Muscle of back (tissue), 3 donors: ENCODE measurements at regions not wholly inside any gene's neighbourhood (a gene's known extent, or its start where the extent isn't known, plus 50 kb on each side); places are given as distances from the start of the nearest gene placed in this dataset.
A peak's percentile ranks its signal among the peaks of the same experiment; 100 is the strongest.
"Not testable (repeated sequence)": the region's sequence is repeated elsewhere in the genome, so short reads cannot be mapped to it uniquely, and the experiment has no call there.

Experiments used
- DNase-seq, 3 donors: peaks; one replicate each; pipeline versions ENCODE4 v3.0.0 to v3.0.0-alpha.2; 2013

DNA sequence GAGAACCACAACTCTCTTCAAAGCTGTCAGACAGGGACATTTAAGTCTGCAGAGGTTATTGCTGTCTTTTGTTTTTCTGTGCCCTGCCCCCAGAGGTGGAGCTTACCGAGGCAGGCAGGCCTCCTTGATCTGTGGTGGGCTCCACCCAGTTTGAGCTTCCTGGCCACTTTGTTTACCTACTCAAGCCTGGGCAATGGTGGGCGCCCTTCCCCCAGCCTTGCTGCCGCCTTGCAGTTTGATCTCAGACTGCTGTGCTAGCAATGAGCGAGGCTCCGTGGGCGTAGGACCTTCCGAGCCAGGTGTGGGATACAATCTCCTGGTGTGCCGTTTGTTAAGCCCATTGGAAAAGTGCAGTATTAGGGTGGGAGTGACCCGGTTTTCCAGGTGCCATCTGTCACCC, 822.1 kb downstream of the KCNMA1 start:
- not testable (repeated sequence) for DNase-seq

DNA sequence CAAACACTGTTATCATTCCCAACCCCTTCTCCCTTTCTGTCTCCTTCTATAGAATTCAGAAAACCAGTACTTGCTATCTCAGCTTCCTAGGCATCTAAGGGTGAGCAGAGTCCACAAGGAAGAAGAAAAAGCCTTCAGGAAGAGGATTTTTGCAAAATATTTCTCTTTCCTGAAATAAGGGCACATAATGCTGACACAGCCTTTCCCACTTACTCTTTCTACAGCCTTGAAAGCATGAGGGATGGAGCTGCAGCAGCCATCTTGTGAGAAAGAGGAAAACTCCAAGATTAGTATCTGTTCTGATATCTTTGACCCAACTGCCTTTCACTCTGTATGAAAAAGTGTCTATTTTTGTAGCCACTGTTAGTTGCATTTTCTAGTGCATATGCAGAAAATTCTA, 826.2 kb downstream of the KCNMA1 start:
- no peak for DNase-seq

DNA sequence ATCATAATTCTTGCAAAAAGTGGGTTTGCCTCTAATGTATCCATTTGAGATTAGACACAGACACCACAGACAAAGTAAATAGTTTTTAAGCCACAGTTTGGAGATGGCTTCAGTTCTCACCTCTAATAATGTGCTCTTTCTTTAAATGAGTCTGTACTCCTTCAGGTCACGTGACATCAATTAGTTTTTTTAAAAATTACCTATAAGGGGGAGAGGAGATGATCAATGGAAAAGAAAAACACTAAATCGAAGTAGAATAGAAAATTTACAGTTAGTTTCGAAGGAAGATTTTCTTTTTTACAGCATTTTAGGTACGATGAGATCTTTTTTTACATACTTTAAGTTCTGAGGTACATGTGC, 849.2 kb downstream of the KCNMA1 start:
- DNase-seq, result no peak

DNA sequence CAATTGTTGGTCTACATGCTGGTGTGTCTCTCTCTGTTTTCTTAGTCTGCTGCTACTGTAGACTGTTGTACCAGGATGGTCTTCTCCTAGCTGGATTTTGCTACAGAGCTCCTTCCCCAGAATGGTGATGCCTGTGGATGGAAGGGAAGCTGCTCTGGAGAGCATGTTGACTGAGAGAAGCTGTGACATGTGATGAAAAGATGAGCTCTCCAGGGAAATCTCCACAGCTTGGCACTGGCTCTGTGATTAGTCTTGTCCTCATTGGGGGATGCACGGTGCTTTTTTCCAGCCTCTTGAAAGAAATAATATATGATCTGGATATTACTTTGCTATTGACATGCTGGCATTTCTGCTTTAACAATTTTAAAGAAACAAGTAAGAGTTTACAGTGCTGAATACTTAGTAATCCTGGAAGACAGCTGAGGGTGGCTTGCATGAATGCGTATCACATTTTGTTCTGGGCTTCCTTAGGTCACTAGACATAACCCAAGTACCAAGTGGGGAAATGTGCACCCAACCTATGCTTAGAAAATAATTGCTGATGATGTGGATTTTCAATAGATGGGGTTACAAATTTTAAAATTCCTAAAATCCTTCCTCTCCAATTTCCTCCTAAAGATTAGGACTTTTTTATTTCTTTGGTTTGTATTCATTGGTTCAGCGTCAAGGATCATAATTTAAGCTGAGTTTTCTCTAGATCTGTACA, 849.7 kb downstream of the KCNMA1 start:
- no peak for DNase-seq

DNA sequence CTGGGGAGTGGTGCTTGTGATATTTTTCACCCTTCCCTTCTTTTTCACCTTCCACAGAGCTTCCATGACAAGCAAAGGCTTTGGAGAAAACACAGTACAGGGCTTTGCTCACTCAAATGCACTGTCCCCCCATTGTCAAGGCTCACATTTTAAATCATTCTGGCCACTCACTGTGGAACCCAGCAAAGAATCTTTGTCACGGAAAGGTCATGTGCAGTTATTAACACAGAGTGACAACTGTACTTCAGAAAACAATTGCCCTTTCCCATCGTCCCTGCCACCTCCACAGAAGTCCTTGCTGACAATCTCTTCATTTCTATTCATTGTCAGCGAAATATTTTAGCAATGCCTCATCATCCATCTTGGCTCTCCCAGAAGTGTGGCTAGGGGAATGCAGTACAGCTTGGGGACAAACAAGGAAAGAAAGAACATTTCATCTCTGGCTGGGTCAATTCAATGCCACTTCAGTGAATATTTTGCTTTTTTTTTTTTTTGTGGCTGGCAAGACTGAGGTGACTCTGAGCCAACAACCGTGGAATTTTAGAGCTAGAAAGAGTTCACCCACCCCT, 851.0 kb downstream of the KCNMA1 start:
- DNase-seq, result no peak

DNA sequence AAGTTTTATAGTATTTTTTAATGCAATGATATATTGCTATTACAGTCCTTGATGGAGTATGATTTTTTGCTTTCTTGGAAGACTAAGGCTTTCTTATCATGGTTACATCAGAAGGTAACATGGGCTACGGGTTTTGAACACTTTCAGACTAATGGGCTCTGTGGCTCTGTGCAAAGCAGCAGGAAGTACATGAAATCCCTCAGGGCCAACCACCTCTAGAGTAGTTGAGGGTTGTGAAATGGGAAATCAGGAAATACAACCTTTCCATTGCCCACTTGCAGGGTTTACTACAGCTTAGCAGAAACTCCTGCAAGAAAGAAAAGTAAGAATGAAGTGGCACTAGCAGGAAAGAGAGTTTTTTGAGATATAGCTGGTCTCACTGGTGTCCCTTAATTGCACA, 853.5 kb downstream of the KCNMA1 start:
- DNase-seq, result no peak

DNA sequence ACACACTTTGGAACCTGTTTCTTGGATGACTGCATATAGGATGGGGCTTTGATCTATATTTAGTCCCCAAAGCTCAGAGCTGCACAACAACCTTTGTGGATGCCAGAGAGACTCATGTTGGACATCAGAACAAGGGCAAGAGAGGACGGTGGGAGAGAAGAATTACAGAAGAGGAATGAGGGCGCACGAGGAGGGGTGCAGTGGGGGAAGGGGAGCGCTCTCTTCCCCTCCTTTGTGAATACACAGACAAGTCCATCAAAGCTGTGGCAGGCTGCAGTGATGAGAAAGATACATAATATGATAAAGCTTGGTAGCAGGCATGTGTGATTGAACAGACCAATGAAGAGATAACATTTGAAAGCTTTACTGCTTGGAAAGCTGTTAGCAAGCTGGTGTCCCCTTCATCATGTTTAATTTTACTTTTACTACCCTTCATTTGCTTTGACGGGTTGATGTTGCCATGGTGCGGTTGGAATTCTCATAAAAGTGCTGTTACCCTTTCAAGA, 857.8 kb downstream of the KCNMA1 start:
- DNase-seq, result no peak

DNA sequence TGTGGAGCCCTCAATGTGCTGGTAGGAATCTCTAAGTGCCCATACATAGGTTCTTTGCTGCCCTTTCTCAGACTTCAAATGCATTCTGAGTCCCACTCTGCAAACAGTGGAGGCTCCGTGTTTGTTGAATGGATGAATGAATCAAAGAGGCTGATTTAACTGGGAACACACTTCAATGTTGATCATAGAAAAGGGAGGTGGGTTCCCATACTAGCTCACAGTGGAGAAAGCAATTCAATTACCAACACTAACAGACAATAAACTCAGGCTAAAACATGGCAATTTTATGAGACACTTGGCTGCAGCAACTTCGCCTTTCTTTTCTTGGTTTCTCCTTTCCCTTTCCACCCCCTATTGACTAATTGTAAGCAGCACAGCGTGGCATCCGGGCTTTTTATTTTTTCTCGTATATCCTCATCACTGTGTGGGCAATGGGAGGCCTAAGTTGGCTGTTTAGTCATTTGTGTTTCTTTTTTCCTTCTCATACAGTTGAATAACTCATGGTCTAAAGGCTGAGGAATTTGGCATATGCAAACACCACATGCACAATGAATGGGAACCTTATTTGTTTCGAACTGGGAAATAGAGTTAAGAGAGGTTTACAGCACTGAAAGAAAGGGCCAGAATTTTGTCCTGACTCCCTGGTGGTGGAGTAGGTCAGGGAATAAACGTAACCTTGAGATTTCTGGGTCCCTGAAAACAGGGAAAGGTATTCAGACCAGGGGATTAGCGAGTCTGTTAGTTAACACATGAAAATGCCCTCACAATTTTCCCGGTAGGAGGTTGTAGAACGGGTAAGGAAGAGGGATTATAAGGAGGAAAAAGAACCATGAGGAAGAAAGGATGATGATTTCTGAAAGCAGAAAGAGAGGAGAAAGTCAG, 858.5 kb downstream of the KCNMA1 start:
- DNase-seq, result peak in 2 of 3 donors; percentile 11 to 19

DNA sequence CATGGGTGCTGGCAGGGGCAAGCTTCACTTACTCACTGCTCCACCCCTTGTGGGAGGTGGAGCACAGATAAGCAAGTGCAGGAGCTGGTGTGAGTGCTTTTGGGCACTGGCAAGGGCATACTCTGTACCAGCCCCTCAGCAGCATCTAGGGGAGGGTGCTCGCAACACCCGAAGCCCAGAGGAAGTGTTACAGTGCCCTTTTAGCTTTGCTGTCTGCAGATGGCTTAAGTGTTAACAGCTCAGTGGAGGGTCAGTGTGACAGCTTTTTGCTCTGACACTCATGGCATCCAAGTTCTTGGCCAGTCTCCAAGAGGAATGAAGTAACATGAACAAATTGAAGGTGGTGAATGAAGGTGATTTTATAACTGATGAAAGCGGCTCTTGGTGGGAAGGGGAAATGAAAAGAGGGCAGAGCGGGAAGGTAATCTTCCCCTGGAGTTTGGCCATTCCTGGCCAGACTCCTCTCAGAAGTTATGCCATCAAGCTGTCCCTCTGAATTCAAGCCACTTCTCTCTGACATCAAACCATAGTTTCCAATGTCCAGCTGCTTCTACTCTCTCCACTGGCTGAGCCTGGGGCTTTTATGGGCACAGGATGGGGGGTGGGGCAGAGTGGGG, 862.5 kb downstream of the KCNMA1 start:
- no peak for DNase-seq

DNA sequence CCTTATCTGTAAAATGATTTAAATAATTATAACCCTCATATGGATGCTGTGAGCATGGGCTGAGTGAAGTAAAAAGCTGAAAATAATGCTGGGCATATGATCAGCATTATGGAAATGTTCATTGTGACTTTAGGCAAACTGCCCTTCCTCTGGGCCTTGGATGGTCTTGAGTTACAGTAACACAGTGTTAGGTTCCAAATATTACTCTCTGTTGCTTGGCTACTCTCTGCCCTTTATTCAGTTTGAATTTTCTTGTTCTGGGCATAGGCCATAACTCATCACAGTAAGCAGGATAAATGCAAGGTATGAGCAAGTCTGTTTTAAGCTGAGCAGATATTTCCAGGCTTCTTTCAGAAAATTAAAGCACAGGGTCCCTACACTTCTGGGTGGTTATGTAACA, 868.0 kb downstream of the KCNMA1 start:
- DNase-seq, result peak in 2 of 3 donors; percentile 32 to 40

DNA sequence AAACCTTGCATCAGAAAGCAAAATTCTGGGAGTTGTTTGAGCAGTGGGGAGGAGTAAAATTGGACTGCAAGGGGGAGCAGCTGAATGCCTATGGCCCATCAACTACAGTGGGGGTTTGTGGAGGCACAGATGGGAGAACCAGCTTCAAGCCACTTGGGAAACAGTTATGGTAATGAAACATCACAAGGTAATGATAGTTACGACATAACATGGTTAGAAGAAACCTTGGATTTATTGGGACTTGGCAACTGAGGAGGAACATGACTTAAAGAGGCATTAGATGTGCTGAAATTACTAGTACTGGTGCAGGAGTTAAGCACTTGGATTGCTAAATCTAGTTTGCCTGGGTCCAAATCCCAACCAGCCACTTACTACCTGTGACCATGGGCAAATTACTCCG, 868.4 kb downstream of the KCNMA1 start:
- peak in 1 of 3 donors; percentile 13 for DNase-seq

DNA sequence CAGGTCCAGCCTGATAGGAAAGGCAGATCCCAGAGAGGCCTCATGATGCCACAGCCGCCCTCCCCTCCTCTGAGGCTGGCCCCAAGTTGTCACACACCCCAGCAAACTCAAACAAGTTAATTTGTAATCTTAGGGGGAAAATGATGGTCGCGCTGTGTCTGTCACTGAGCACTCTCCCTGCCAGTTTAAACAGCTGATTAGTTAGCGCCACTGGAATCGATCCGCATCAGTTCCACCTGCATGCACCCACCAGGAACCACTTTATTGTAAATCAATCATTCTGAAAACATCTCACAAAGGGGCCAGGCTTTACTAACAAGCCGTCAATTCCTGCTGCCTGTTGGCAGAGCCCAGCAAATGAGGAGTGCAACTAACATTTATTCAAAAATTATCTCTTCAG, 870.9 kb downstream of the KCNMA1 start:
- DNase-seq, result no peak

DNA sequence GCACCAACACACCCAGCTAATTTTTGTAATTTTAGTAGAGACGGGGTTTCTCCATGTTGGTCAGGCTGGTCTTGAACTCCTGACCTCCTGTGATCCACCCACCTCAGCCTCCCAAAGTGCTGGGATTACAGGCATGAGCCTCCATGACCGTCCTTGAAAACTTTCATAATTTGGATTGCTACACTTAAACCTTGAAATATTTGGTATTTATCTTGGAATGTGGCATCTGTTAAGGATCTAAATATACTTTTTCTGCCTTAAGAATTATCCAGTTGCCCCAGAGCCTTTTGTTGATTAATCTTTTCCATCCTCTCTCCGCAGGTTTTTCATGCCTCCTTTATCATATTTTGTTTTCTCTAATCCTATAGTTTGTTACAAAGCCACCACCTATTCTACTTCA, 872.7 kb downstream of the KCNMA1 start:
- DNase-seq, result not testable (repeated sequence)

DNA sequence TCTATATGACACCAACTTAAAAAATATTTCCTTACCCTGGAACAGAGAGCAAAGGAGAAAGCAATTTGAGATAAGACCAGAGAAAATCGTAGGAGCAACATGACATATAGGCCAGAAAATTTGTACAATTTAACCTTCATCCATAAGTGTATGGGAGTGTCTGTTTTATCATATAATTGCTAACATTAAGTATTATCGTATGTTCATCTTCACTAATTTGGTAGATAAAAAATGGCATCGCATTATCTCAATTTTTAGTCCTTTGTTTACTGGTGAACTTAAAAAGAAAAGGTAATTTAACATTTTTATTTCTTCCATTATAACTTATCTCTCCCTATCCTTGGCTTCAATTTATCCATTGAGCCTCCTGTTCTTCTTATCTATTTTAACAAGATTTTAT, 873.4 kb downstream of the KCNMA1 start:
- no peak for DNase-seq

DNA sequence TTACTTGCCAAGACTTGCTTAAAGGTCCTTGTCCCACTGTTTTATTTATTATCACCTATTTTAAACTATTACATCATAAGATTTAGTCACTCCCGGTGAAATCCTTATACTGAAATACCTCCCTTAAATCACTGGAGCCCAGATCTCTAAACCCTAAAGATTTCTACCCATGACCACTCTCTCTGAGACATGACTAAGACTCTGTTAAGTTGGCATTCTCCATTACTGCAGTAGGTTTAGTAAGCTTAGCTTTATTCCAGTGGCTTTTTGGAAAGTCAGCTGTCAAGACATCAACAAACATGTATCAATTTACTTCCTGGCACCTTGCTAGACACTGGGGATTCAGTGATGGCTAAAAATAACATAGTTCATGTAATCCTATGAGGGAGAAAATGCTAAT, 874.2 kb downstream of the KCNMA1 start:
- DNase-seq, result no peak

DNA sequence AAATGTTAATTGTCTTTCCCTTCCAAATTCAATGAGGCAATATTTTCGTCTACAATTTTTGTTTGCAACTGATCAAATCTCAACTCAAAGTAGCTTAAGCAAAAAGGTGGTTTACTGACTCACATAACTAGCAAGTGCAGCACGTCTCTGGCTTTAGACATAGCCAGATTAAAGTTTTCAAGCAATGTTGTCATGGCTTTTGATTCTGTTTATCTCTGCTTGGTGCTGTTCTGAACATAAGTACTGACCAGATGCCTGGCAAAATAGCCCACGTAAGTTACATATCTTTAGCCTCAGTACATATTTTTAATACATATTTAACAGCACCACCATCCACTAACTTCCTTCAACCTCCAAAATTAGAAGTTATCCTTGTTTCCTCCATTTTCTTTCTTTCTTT, 877.9 kb downstream of the KCNMA1 start:
- DNase-seq, result no peak

DNA sequence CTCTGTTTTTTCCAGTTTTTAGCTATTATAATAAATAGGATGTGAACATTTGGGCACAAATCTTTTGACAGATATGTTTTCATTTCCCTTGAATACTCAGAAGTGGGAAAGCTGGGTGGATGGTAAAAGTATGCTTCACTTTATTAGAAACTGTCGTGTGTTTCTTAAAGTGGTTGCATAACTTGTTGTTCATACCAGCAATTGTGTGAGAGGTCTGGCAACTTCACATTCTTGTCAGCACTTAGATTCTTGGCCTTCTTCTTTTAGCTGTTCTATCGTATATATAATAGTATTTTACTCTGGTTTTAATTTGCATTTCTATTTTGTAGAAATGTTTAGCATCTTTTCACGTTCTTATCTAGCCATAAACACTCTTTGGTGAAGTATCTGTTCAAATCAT, 894.4 kb downstream of the KCNMA1 start:
- DNase-seq, result no peak

DNA sequence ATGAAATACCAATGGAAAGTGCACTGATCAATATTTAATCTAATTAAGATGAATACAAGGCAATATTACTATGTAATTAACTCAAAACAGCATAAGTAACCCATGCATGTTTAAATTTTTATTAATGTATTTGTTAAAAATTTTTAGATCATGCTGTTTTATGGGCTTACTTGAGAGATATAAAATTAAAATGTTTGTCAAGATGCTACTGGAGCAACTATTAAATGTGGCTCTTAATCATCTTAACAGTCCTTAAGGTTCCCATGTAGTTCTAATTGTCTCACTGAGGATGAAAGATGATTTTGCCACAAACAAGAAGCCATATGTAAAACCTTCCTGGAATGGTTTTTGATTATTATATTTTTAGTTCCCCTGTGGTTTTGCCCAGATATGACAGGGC, 897.1 kb downstream of the KCNMA1 start:
- DNase-seq, result no peak

DNA sequence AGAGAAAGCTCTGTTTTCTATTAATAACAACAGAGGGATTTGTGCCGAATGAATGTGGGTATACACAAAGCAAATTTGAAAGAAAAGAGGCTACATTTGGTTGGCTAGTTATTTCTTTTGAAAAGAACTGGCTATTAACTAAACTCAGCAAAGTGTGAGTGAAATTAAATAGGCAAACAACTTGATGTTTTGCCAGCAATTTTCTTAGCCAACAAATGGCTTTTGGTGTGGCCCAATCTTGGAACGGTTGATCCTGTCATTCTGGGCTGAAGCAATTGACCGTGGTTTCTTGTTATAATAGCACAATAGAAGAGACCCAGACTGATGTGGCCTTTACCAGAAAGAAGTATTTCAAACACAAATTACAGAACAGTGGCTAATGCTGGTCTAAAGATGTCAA, 898.6 kb downstream of the KCNMA1 start:
- no peak for DNase-seq

DNA sequence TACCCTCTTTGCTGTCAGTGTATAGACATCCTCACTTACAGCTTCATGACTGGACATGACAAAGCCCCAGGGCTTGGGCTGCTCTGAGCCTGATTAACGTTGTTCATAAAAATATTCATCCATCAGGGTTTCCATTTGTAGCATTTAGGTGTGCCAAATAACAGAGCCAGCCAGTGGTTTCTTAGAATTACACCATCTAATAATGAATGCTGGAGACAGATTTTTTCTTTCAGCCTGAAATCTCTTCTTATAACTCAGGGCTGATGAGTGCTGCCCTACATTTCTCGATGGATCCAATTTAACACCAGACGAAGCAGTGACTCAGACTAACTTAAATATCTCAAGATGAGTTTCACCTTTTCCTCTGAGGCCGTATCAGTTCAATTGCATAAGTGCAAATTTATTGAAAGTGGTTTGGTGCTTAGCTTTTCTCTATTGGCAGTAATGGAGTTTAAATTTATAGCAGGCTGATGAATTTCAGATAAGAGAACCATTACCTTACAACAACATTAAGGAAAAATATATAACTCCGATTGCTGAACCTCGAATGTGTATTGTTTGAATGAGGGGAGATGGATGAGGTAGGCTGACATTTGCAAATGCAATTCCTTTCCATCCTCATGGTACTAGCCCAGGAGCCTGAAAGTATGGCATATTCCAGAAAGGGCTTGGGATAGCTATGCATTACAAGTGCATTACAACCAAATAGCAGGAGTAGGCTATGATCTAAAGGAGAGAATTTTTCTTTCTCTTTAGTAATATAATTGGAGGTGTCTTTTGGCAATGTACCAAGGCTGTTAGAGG, 900.6 kb downstream of the KCNMA1 start:
- DNase-seq, result peak in 1 of 3 donors; percentile 8

DNA sequence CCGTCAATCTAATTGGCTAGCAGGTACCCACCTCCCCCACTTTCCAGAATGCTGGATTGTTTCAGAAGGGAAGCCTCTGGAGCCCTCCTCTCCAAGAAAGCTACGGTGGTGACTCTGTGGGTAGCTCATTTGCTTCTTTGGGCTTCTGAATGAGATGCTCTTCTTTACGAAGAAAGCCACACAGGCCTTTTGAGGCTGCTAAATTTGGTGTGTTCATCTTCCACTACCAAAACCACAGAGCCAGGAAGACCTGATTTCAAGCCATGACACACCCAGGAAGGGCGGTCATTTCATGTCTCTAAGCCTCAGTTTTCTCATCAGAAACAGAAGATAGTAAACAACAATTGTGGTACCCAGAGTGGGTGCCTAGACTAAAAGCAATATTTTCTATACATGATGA, 901.2 kb downstream of the KCNMA1 start:
- no peak for DNase-seq

DNA sequence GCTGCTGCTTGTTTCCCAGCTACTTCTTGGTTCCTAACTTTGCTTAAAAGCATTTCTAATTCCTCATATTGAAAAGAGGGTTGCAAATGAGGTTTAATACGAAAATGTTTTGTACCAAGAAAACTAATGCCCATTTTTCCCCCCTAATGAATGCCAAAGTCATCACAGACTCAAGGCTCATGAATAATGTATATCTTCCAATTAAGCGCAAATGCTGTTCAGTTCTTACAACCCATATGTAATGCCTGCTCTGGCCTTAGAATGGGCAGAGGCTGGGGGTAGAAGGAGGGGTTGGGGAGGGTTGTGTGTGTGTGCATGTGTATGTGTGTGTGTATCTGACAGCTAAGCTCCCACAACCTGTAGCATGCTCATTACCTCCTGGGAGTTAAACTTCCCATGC, 901.7 kb downstream of the KCNMA1 start:
- no peak for DNase-seq
